ENCODE measurements at regions not wholly inside any gene's neighbourhood (a gene's known extent, or its start where the extent isn't known, plus 50 kb on each side); places are given as distances from the start of the nearest gene placed in this dataset.

- TF ChIP-seq POLR2AphosphoS5 (IDR thresholded peaks at IDR 0.05; ENCODE audit: low read depth, low read length) (no peak), FOXP2 (optimal IDR thresholded peaks at IDR 0.05; ENCODE audit: borderline replicate concordance, extremely low read depth, extremely low read length, insufficient read depth) (no peak), REST (IDR thresholded peaks at IDR 0.05; ENCODE audit: insufficient read depth in 1 of 2, low read depth in 2 of 2, low read length in 2 of 2) (no peak), SIN3A (IDR thresholded peaks at IDR 0.05; ENCODE audit: borderline replicate concordance, insufficient read depth, low read length) (no peak), TAF1 (IDR thresholded peaks at IDR 0.05; ENCODE audit: borderline replicate concordance, insufficient read depth, low read length) (no peak)
Measured at GRCh38 chr3:22947851-22948250, 255.3 kb upstream of the UBE2E2 start.

- no peak for TF ChIP-seq POLR2AphosphoS5 (IDR thresholded peaks at IDR 0.05; ENCODE audit: low read depth, low read length)
- TF ChIP-seq TAF1 (IDR thresholded peaks at IDR 0.05; ENCODE audit: borderline replicate concordance, insufficient read depth, low read length), result no peak
- no peak for TF ChIP-seq SIN3A (IDR thresholded peaks at IDR 0.05; ENCODE audit: borderline replicate concordance, insufficient read depth, low read length)
- no peak for TF ChIP-seq REST (IDR thresholded peaks at IDR 0.05; ENCODE audit: insufficient read depth in 1 of 2, low read depth in 2 of 2, low read length in 2 of 2)
- no peak for TF ChIP-seq FOXP2 (optimal IDR thresholded peaks at IDR 0.05; ENCODE audit: borderline replicate concordance, extremely low read depth, extremely low read length, insufficient read depth)
Measured at GRCh38 chr3:22951910-22952309, 251.2 kb upstream of the UBE2E2 start.

- TF ChIP-seq SIN3A (IDR thresholded peaks at IDR 0.05; ENCODE audit: borderline replicate concordance, insufficient read depth, low read length), result no peak
- no peak for TF ChIP-seq TAF1 (IDR thresholded peaks at IDR 0.05; ENCODE audit: borderline replicate concordance, insufficient read depth, low read length)
- TF ChIP-seq FOXP2 (optimal IDR thresholded peaks at IDR 0.05; ENCODE audit: borderline replicate concordance, extremely low read depth, extremely low read length, insufficient read depth), result no peak
Measured at GRCh38 chr3:22952860-22953259, 250.3 kb upstream of the UBE2E2 start.

GRCh38 chr3:22959593-22959992 lies 243.5 kb upstream of the UBE2E2 start:
- no peak for TF ChIP-seq SIN3A (IDR thresholded peaks at IDR 0.05; ENCODE audit: borderline replicate concordance, insufficient read depth, low read length)
- no peak for TF ChIP-seq FOXP2 (optimal IDR thresholded peaks at IDR 0.05; ENCODE audit: borderline replicate concordance, extremely low read depth, extremely low read length, insufficient read depth)
- TF ChIP-seq TAF1 (IDR thresholded peaks at IDR 0.05; ENCODE audit: borderline replicate concordance, insufficient read depth, low read length), result no peak
- TF ChIP-seq POLR2AphosphoS5 (IDR thresholded peaks at IDR 0.05; ENCODE audit: low read depth, low read length), result no peak
- TF ChIP-seq REST (IDR thresholded peaks at IDR 0.05; ENCODE audit: insufficient read depth in 1 of 2, low read depth in 2 of 2, low read length in 2 of 2), result no peak

- no peak for TF ChIP-seq TAF1 (IDR thresholded peaks at IDR 0.05; ENCODE audit: borderline replicate concordance, insufficient read depth, low read length)
- no peak for TF ChIP-seq POLR2AphosphoS5 (IDR thresholded peaks at IDR 0.05; ENCODE audit: low read depth, low read length)
- TF ChIP-seq REST (IDR thresholded peaks at IDR 0.05; ENCODE audit: insufficient read depth in 1 of 2, low read depth in 2 of 2, low read length in 2 of 2), result no peak
- no peak for TF ChIP-seq SIN3A (IDR thresholded peaks at IDR 0.05; ENCODE audit: borderline replicate concordance, insufficient read depth, low read length)
- no peak for TF ChIP-seq FOXP2 (optimal IDR thresholded peaks at IDR 0.05; ENCODE audit: borderline replicate concordance, extremely low read depth, extremely low read length, insufficient read depth)
Measured at GRCh38 chr3:22960105-22960984, 242.8 kb upstream of the UBE2E2 start.
